HCT116 (cell line): ENCODE measurements at regions not wholly inside any gene's neighbourhood (a gene's known extent, or its start where the extent isn't known, plus 50 kb on each side); places are given as distances from the start of the nearest gene placed in this dataset.

Experiments
- ATAC-seq: fragments of 200-7000 bp; cut with Tn5 transposase; 2 replicates; pipeline ENCODE4 v1.9.1; 2020; ENCODE audit warnings: mild to moderate bottlenecking, moderate library complexity
- BruUV-seq: library from RNA; stranded (reverse); fragments of 400-500 nt; replicated peaks from 2 replicates; lab custom pipeline; 2021; lab: Mats Ljungman, UMichigan
- CTCF ChIA-PET: fragments of 300-600 bp; sonication (Branson Sonifier 250); formaldehyde crosslinking; loops from one replicate; lab custom pipeline; 2021; ENCODE audit warnings: antibody characterized with exemption; lab: Charles Lee
- POLR2A ChIA-PET: fragments of 300-600, 350-600 bp; sonication (Branson Sonifier 250); formaldehyde crosslinking; loops from one replicate; lab custom pipeline; 2021; ENCODE audit warnings: antibody characterized with exemption; lab: Charles Lee
- RAD21 ChIA-PET, 2 experiments: fragments of 300-600 bp; sonication (Branson Sonifier 250); formaldehyde crosslinking; loops; one replicate each; lab custom pipeline; 2023; ENCODE audit warnings: low total read pairs in 2 of 2; ENCODE audit not compliant: uncharacterized antibody in 2 of 2, unreplicated experiment in 2 of 2, low non-redundant PET in 1 of 2; lab: Charles Lee
- DNase-seq: peaks from one replicate; pipeline ENCODE4 v3.0.0-alpha.2; 2010; ENCODE audit warnings: low read depth, low spot score
- H2AFZ ChIP-seq: fragments of 200-600 bp; shearing (Covaris generic), sonication (generic); 2 replicates; pipeline ENCODE4 v1.6.1; 2017; ENCODE audit warnings: low read depth, mixed run types, mixed read lengths, antibody characterized with exemption, low read length; ENCODE audit not compliant: poor library complexity, severe bottlenecking
- H3K27ac ChIP-seq: 2 replicates; pipeline ENCODE4 v1.5.1; 2012; ENCODE audit warnings: low read depth, low read length
- H3K27me3 ChIP-seq: fragments of 200-600 bp; sonication (generic); 2 replicates; pipeline ENCODE4 v1.6.1; 2016; ENCODE audit warnings: mixed run types, low read length, mixed read lengths; ENCODE audit not compliant: insufficient read depth
- H3K36me3 ChIP-seq, 2 experiments: fragments of 200-500 bp in 1 of 2; fragments of 200-600 bp in 1 of 2; sonication (Bioruptor generic) in 1 of 2; sonication (generic) in 1 of 2; 2 replicates each; pipeline versions ENCODE4 v1.5.1 to v1.6.1; 2014 to 2016; ENCODE audit warnings: low read length in 2 of 2, inconsistent platforms in 1 of 2, mixed read lengths in 1 of 2, mixed run types in 1 of 2; ENCODE audit not compliant: insufficient read depth in 2 of 2, control insufficient read depth in 1 of 2
- H3K4me1 ChIP-seq, 2 experiments: fragments of 200-600 bp in 1 of 2; sonication (generic) in 1 of 2; 2 replicates each; pipeline versions ENCODE4 v1.5.1 to v1.6.1; 2012 to 2017; ENCODE audit warnings: low read length in 2 of 2, inconsistent platforms in 1 of 2, mild to moderate bottlenecking in 1 of 2, mixed read lengths in 1 of 2, mixed run types in 1 of 2, moderate library complexity in 1 of 2; ENCODE audit not compliant: insufficient read depth in 2 of 2, control insufficient read depth in 1 of 2
- H3K4me2 ChIP-seq: fragments of 200-600 bp; sonication (generic); 2 replicates; pipeline ENCODE4 v1.6.1; 2017; ENCODE audit warnings: mixed run types, low read length, mixed read lengths
- H3K4me3 ChIP-seq, 2 experiments: fragments of 200-600 bp in 1 of 2; sonication (generic) in 1 of 2; replicated peaks in 1 of 2; 2 replicates each; pipeline ENCODE4 v1.5.1; 2011 to 2016; ENCODE audit warnings: low read length in 2 of 2, control low read depth in 1 of 2, low read depth in 1 of 2, mild to moderate bottlenecking in 1 of 2, mixed read lengths in 1 of 2, mixed run types in 1 of 2
- H3K79me2 ChIP-seq: fragments of 200-600 bp; sonication (generic); 2 replicates; pipeline ENCODE4 v1.6.1; 2017; ENCODE audit warnings: mild to moderate bottlenecking, mixed run types, low read length, moderate library complexity, mixed read lengths; ENCODE audit not compliant: insufficient read depth
- H3K9ac ChIP-seq: fragments of 200-600 bp; sonication (generic); 2 replicates; pipeline ENCODE4 v1.6.1; 2016; ENCODE audit warnings: low read length, mixed read lengths
- H3K9me2 ChIP-seq: fragments of 200-600 bp; sonication (generic), shearing (Covaris generic); 2 replicates; pipeline ENCODE4 v1.6.1; 2017; ENCODE audit warnings: mixed run types, mild to moderate bottlenecking, moderate library complexity; ENCODE audit not compliant: insufficient read depth
- H3K9me3 ChIP-seq, 2 experiments: fragments of 200-500 bp in 1 of 2; fragments of 200-600 bp in 1 of 2; sonication (Bioruptor generic) in 1 of 2; sonication (generic) in 1 of 2; 2 replicates each; pipeline ENCODE4 v1.6.1; 2014 to 2017; ENCODE audit warnings: low read length in 2 of 2, mixed read lengths in 2 of 2, inconsistent platforms in 1 of 2, low read depth in 1 of 2, mild to moderate bottlenecking in 1 of 2, mixed run types in 1 of 2, moderate library complexity in 1 of 2; ENCODE audit not compliant: control insufficient read depth in 1 of 2, insufficient read depth in 1 of 2
- H4K20me1 ChIP-seq: fragments of 200-600 bp; sonication (generic), shearing (Covaris generic); 2 replicates; pipeline ENCODE4 v1.6.1; 2017; ENCODE audit warnings: mixed run types, mild to moderate bottlenecking, moderate library complexity; ENCODE audit not compliant: insufficient read depth
- CBX3 ChIP-seq: IDR thresholded peaks from 2 replicates; pipeline ENCODE4 v1.6.1; 2012; ENCODE audit warnings: low read depth
- EGR1 ChIP-seq: IDR thresholded peaks from 2 replicates; pipeline ENCODE4 v1.6.1; 2012; ENCODE audit warnings: low read depth
- ELF1 ChIP-seq: IDR thresholded peaks from 2 replicates; pipeline ENCODE4 v1.6.1; 2012; ENCODE audit warnings: low read depth, borderline replicate concordance
- EZH2 ChIP-seq: fragments of 200-600 bp; sonication (generic); IDR thresholded peaks from 2 replicates; pipeline ENCODE4 v1.6.1; 2017; ENCODE audit warnings: antibody characterized with exemption, mixed run types
- EZH2phosphoT487 ChIP-seq: fragments of 200-600 bp; IDR thresholded peaks from 2 replicates; pipeline ENCODE4 v1.6.1; 2018; ENCODE audit warnings: antibody characterized with exemption, borderline replicate concordance
- FOSL1 ChIP-seq: IDR thresholded peaks from 2 replicates; pipeline ENCODE4 v1.6.1; 2012; ENCODE audit warnings: low read depth
- RAD21 ChIP-seq: IDR thresholded peaks from 2 replicates; pipeline ENCODE4 v1.6.1; 2012; ENCODE audit warnings: low read depth, mild to moderate bottlenecking
- ZNF274 ChIP-seq: fragments of 200-500 bp; sonication (Bioruptor generic); IDR thresholded peaks from 2 replicates; pipeline ENCODE4 v1.6.1; 2014; ENCODE audit warnings: mild to moderate bottlenecking, low read depth, low read length, inconsistent platforms
- intact Hi-C: fragments of 100-400 bp; cut with micrococcal nuclease; formaldehyde crosslinking; loops from 2 replicates; pipeline ENCODE4 v1.10.0; 2022
- TF ChIP-seq, protein P1 (sequence below): IDR thresholded peaks from 2 replicates; pipeline ENCODE4 v1.6.1; 2012; ENCODE audit warnings: low read depth
- TF ChIP-seq, protein P2 (sequence below), 3 experiments: fragments of 200-600 bp in 1 of 3; sonication (generic) in 1 of 3; IDR thresholded peaks in 2 of 3; conservative IDR thresholded peaks in 1 of 3; 2 replicates each; pipeline ENCODE4 v1.5.1; 2012 to 2017; ENCODE audit warnings: low read depth in 2 of 3, low read length in 2 of 3, antibody characterized with exemption in 1 of 3, borderline replicate concordance in 1 of 3, control low read depth in 1 of 3, mild to moderate bottlenecking in 1 of 3, mixed read lengths in 1 of 3, mixed run types in 1 of 3, moderate library complexity in 1 of 3; ENCODE audit not compliant: insufficient read depth in 1 of 3

GRCh38 chr1:184297244-184297750 is 89.5 kb upstream of the C1orf21 start:
- ATAC-seq = no peak
- DNase-seq = no peak
- CTCF ChIA-PET = no interaction called here
- H3K27me3 ChIP-seq = no peaks in the 10 kb centered on the region
- BruUV-seq = no TSS peak
- H3K9ac ChIP-seq = no peak overlapping the region
- no peaks in the 10 kb centered on the region for H4K20me1 ChIP-seq
- no peak overlapping the region for H3K27ac ChIP-seq
- H3K9me3 ChIP-seq = no peaks in the 10 kb centered on the region
- POLR2A ChIA-PET = no interaction called here
- intact Hi-C loops = no loop called here
- TF ChIP-seq EZH2phosphoT487 (no peak), ELF1 (no peak), ZNF274 (no peak), FOSL1 (no peak), EGR1 (no peak), CBX3 (no peak), EZH2 (no peak), RAD21 (no peak)
- TF ChIP-seq, protein P1, sequence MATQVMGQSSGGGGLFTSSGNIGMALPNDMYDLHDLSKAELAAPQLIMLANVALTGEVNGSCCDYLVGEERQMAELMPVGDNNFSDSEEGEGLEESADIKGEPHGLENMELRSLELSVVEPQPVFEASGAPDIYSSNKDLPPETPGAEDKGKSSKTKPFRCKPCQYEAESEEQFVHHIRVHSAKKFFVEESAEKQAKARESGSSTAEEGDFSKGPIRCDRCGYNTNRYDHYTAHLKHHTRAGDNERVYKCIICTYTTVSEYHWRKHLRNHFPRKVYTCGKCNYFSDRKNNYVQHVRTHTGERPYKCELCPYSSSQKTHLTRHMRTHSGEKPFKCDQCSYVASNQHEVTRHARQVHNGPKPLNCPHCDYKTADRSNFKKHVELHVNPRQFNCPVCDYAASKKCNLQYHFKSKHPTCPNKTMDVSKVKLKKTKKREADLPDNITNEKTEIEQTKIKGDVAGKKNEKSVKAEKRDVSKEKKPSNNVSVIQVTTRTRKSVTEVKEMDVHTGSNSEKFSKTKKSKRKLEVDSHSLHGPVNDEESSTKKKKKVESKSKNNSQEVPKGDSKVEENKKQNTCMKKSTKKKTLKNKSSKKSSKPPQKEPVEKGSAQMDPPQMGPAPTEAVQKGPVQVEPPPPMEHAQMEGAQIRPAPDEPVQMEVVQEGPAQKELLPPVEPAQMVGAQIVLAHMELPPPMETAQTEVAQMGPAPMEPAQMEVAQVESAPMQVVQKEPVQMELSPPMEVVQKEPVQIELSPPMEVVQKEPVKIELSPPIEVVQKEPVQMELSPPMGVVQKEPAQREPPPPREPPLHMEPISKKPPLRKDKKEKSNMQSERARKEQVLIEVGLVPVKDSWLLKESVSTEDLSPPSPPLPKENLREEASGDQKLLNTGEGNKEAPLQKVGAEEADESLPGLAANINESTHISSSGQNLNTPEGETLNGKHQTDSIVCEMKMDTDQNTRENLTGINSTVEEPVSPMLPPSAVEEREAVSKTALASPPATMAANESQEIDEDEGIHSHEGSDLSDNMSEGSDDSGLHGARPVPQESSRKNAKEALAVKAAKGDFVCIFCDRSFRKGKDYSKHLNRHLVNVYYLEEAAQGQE = no peak
- TF ChIP-seq, protein P2, sequence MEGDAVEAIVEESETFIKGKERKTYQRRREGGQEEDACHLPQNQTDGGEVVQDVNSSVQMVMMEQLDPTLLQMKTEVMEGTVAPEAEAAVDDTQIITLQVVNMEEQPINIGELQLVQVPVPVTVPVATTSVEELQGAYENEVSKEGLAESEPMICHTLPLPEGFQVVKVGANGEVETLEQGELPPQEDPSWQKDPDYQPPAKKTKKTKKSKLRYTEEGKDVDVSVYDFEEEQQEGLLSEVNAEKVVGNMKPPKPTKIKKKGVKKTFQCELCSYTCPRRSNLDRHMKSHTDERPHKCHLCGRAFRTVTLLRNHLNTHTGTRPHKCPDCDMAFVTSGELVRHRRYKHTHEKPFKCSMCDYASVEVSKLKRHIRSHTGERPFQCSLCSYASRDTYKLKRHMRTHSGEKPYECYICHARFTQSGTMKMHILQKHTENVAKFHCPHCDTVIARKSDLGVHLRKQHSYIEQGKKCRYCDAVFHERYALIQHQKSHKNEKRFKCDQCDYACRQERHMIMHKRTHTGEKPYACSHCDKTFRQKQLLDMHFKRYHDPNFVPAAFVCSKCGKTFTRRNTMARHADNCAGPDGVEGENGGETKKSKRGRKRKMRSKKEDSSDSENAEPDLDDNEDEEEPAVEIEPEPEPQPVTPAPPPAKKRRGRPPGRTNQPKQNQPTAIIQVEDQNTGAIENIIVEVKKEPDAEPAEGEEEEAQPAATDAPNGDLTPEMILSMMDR (IDR thresholded peaks at IDR 0.05 in 2 of 3, conservative IDR thresholded peaks at IDR 0.05 in 1 of 3; ENCODE audit: borderline replicate concordance in 1 of 3, insufficient read depth in 1 of 3, low read depth in 2 of 3, low read length in 2 of 3) = no peak
- no peaks in the 10 kb centered on the region for H3K9me2 ChIP-seq
- no peaks in the 10 kb centered on the region for H3K79me2 ChIP-seq
- H3K4me2 ChIP-seq = no peak overlapping the region
- H3K36me3 ChIP-seq = no peaks in the 10 kb centered on the region
- RAD21 ChIA-PET = no interaction called here
- no peak overlapping the region for H2AFZ ChIP-seq
- no peaks in the 10 kb centered on the region for H3K4me1 ChIP-seq
- H3K4me3 ChIP-seq = no peak overlapping the region
